ENCODE measurements at regions not wholly inside any gene's neighbourhood (a gene's known extent, or its start where the extent isn't known, plus 50 kb on each side); places are given as distances from the start of the nearest gene placed in this dataset.

DNA sequence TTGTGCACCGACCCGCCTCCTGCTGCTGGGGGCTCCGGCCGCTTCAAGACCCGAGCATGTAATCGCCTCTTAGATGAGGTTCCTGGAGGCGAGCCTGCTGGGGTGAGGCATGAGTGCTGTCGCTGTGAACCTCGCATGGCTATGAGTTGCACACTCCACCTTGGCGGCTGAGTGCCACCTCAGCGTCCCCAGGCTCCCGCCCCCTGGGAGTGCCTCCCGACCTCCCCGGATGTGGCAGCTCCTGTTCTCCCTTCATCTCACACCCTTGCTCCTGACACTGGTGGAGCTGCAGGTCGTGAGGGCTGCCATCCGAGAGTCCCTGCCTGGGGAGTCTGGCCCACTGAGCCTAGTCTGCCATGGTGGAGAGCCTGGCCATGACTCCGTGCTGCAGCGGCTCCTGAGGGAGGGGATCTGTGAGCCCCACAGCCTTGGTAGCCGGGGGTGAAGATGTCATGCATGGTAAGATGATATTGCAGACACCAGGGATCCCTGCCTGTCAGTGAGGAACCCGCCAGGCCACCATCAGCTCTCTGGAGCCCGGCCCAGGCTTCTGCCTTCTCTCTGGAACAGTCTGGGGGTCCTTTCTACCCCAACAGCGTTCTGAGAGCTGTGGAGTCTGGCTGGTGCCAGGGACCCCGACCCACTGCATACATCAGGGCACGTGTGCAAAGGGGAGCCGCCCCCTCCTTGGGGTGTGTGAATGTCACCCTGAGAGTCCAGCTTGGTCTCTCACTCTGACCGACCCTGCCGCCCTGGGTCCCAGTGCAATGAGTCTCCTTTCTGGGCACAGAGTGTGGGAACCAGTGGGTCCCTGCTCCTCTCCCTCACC lies 61.6 kb upstream of the HS6ST1 start:
- DNase-seq (ENCODE audit: low read depth), result no peak

GRCh38 chr2:128380961-128381938 lies 62.6 kb upstream of the HS6ST1 start:
- DNase-seq (ENCODE audit: low read depth), result no peak

- DNase-seq (ENCODE audit: low read depth), result no peak
Observed at GRCh38 chr2:128384446-128384845, 65.8 kb upstream of the HS6ST1 start.

- no peak for DNase-seq (ENCODE audit: low read depth)
Observed at GRCh38 chr2:128384956-128385355, 66.3 kb upstream of the HS6ST1 start.

GRCh38 chr2:128385365-128385764 lies 66.7 kb upstream of the HS6ST1 start:
- no peak for DNase-seq (ENCODE audit: low read depth)

DNA sequence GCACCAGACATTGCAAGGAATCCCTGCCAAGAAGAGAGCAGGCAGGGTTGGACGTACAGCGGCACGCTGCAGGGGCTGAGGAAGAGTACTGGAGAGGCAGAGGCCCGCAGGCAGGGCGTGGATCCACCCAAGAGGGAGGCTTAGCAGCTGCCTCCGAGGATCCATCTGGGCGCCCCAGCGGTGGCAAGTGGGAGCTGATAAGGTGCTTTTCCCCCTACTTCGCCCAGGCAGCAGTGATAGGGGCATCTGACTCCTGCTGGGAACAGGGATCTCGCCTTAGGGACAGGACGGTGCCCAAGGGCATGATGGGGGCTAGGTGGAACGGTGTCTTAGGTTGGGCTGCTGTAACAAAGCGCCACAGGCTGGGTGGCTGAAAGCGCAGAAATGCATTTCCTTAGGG lies 67.4 kb upstream of the HS6ST1 start:
- no peak for DNase-seq (ENCODE audit: low read depth)

GRCh38 chr2:128388499-128388941 lies 69.9 kb upstream of the HS6ST1 start:
- no peak for DNase-seq (ENCODE audit: low read depth)

DNA sequence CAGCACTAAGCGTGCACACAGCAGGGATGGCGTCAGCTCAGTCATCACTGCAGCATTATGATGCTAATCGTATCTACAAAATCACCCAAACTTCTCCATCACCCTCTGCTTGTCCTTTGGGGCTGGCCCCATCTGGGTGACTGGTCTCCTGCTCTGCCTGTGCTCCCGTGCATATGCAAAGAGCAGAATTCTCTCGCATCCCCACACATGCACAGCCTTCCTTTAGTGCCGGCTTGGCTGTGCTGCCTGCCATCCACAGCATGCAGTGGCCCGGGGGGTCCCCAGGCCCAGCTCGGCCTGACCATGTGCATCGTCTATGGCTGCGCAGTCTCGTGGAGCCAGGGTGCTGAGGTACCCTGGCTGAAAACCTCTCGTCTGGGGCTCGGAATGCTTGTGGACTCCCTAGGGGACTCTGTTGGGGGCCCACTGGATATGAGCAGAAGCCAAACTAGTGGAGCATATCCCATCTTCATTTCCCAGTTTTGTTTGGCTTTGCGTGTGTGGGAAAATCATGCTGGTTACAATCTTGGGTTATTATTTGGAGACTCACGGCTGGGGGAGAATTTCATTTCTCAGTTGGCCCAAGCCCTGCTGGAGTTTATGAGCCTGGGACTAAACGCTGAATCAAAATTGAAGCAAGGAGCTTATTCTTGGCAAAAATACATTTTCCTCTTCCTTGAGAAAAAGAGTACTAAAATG lies 70.9 kb upstream of the HS6ST1 start:
- DNase-seq (ENCODE audit: low read depth), result no peak

DNA sequence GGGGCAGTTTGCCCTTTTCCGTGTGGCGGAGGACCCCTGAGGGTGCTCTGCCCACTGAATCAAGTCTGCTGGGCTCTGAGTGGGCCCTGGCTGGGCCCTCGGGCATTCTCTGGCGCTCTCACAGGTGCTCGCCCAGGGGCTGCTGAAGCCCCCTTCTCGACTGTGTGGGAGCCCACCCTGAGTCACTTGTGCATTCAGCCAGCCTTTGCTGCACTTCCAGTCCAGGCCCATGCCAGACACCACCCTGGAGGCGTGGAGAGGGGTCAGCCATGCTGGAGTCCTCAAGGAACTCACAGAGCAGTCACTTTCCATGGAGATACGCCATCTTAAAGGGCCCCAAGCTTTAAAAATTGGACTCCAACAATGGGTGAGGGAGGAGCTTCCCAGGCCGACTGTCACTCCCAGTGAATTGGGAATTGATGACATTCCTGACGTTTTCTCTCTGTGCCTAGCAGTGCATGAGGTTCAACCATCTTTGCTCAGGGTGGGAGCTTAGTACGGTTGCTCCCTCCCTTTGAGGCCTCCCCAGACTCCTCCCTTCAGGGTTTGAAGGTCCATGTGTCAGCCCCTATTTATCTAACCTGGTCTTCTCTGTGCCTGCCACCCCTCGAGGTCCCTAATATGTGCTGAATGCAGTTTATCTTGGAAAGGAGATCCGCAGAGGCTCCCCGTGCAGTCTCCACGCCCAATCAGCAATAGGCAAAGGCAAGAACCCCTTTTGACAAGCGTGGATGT lies 71.8 kb upstream of the HS6ST1 start:
- no peak for DNase-seq (ENCODE audit: low read depth)

- DNase-seq (ENCODE audit: low read depth), result no peak
Observed at GRCh38 chr2:128390991-128391630, 72.4 kb upstream of the HS6ST1 start.

GRCh38 chr2:128391679-128392078 lies 73.0 kb upstream of the HS6ST1 start:
- DNase-seq (ENCODE audit: low read depth), result no peak

GRCh38 chr2:128392207-128392606 lies 73.5 kb upstream of the HS6ST1 start:
- DNase-seq (ENCODE audit: low read depth), result no peak

DNA sequence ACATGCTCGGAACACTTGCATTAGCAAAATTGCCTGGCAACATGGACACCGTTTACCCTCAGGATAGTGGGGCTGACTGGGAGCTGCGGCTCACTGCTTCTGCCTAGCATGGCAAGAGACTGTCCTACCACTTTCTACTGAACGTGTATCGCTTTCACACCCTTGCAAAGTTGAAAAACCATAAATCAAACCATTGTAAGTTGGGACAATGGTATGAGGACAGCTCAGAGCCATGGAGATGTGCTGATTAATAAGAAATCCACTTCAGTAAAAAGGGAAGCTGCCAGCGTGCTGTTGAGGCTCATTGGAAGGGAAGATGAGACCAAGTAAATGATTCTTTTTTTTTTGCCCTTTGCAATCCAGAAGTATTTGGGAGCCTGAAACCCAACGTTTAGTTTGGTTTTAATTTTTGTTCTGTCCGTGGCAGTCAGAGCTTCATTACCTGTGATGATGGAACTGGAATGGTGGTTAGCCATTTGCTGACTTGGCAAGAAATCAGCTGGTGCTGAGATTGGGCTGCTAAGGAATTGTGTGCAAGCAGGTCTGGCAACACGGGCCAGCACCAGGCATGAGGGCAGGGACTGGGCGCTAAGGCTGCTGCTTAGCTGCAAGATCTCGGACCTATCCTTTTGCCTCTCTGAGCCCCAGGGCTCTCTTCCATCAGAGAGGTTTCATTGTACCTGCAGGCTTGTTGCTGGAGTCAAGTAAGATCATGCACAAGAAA lies 75.5 kb upstream of the HS6ST1 start:
- no peak for DNase-seq (ENCODE audit: low read depth)

- no peak for DNase-seq (ENCODE audit: low read depth)
Observed at GRCh38 chr2:128395196-128395595, 76.5 kb upstream of the HS6ST1 start.

GRCh38 chr2:128395640-128396499 lies 77.2 kb upstream of the HS6ST1 start:
- no peak for DNase-seq (ENCODE audit: low read depth)

DNA sequence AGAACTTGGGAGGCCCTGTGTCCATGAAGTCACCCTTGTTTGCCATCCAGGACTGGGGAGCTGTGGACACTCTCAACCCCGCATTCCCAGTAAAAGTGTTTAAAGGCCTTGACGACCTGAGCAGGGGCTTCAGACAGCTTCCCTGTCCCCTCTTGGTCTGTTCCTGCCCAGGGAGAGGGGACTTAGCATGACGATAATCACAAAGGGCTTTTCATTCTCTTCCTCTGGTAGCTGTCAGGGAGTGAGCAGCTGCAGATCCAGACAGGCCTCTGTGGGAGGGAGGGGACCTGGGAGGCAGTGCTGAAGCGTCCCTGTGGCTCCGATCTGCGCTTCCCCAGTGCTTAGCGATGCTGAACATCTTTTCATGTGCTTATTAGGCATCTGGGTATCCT lies 77.8 kb upstream of the HS6ST1 start:
- DNase-seq (ENCODE audit: low read depth), result no peak

DNA sequence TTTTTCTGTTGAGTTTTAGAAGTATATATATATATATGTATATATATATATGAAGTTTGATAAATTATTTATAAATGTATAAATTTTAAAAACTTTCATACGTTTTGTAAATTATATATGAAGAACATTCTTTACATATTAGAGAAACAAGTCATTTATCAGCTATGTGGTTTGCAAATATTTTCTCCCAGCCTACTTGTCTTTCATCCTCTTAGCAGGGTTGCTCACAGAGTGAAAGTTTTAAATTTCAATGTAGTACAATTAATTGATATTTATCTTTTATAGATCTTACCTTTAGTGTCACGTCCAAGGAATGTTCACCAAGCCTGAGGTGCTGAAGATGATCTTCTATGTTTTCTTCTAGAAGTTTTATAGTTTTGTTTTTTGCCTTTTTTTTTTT lies 78.3 kb upstream of the HS6ST1 start:
- no peak for DNase-seq (ENCODE audit: low read depth)

DNA sequence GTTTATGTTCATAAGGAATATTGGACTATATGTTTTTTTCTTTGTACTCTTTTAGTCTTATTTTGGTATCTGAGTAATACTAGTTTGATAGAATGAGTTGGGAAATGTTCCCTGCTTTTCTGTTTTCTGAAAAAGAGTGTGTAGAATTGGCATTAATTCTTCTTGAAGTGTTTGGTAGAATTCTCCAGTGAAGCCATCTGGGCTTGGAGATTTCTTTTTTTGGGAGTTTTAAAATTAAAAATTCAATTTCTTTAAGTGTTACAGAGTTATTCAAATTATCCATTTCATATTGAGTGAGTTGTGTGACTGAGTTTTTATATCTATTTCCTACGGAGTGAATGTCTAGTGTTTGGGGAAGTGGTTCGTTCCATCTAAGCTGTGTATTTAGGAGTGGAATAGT lies 80.6 kb upstream of the HS6ST1 start:
- no peak for DNase-seq (ENCODE audit: low read depth)
